Right ventricle myocardium superior (tissue), 1 donor: ENCODE measurements at regions not wholly inside any gene's neighbourhood (a gene's known extent, or its start where the extent isn't known, plus 50 kb on each side); places are given as distances from the start of the nearest gene placed in this dataset.

Experiments
- ATAC-seq: fragments of 200-7000 bp; cut with Tn5 transposase; one replicate; pipeline ENCODE4 v1.9.1; 2020; ENCODE audit warnings: mild to moderate bottlenecking; ENCODE audit not compliant: poor library complexity
- DNase-seq: peaks from one replicate; pipeline ENCODE4 v3.0.0-alpha.2; 2020
- intact Hi-C: fragments of 100-400 bp; cut with DNase I; formaldehyde crosslinking; loops from one replicate; pipeline ENCODE4 v1.11.2; 2022
- donor health status: DM: no; HTN: yes; CAD: no; lungs with severe emphysema.

- intact Hi-C loops: no loop called here
- ATAC-seq (no peak), DNase-seq (no peak)
These were observed 50.8 kb upstream of the KLHL13 start for GRCh38 chrX:118167361-118167760.

- DNase-seq: no peak
- ATAC-seq: no peak
- intact Hi-C loops: no loop called here
These were observed 54.7 kb upstream of the KLHL13 start for GRCh38 chrX:118171356-118171755.

GRCh38 chrX:118174516-118175098 is 58.0 kb upstream of the KLHL13 start:
- DNase-seq (no peak), ATAC-seq (no peak)
- intact Hi-C loops: no loop called here

- ATAC-seq (no peak), DNase-seq (no peak)
- intact Hi-C loops: no loop called here
These were observed 61.1 kb upstream of the KLHL13 start for GRCh38 chrX:118177708-118178107.

GRCh38 chrX:118178450-118178849 is 61.8 kb upstream of the KLHL13 start:
- no peak for ATAC-seq
- DNase-seq: no peak
- intact Hi-C loops: no loop called here

- ATAC-seq (no peak), DNase-seq (no peak)
- intact Hi-C loops: no loop called here
These were observed 62.6 kb upstream of the KLHL13 start for GRCh38 chrX:118179161-118179560.

GRCh38 chrX:118179718-118180117 is 63.1 kb upstream of the KLHL13 start:
- DNase-seq (no peak), ATAC-seq (no peak)
- intact Hi-C loops: no loop called here

GRCh38 chrX:118181030-118181429 is 64.4 kb upstream of the KLHL13 start:
- intact Hi-C loops: no loop called here
- DNase-seq (no peak), ATAC-seq (no peak)

GRCh38 chrX:118182025-118182424 is 65.4 kb upstream of the KLHL13 start:
- DNase-seq (no peak), ATAC-seq (no peak)
- intact Hi-C loops: no loop called here

- intact Hi-C loops: no loop called here
- DNase-seq (no peak), ATAC-seq (no peak)
These were observed 66.1 kb upstream of the KLHL13 start for GRCh38 chrX:118182681-118183080.

GRCh38 chrX:118183606-118184005 is 67.0 kb upstream of the KLHL13 start:
- DNase-seq: no peak
- ATAC-seq: no peak
- intact Hi-C loops: no loop called here

- intact Hi-C loops: no loop called here
- DNase-seq (no peak), ATAC-seq (no peak)
These were observed 70.5 kb upstream of the KLHL13 start for GRCh38 chrX:118187100-118187499.

- ATAC-seq (peak; percentile 89), DNase-seq (no peak)
- intact Hi-C loops: no loop called here
These were observed 72.4 kb upstream of the KLHL13 start for GRCh38 chrX:118189000-118189399.

- DNase-seq (peak; percentile 35), ATAC-seq (peak; percentile 88)
- intact Hi-C loops: no loop called here
These were observed 73.0 kb upstream of the KLHL13 start for GRCh38 chrX:118189628-118190027.

GRCh38 chrX:118197730-118198129 is 81.1 kb upstream of the KLHL13 start:
- intact Hi-C loops: no loop called here
- DNase-seq: no peak
- no peak for ATAC-seq

GRCh38 chrX:118198577-118198976 is 82.0 kb upstream of the KLHL13 start:
- DNase-seq (no peak), ATAC-seq (no peak)
- intact Hi-C loops: no loop called here

- DNase-seq (no peak), ATAC-seq (no peak)
- intact Hi-C loops: no loop called here
These were observed 83.4 kb upstream of the KLHL13 start for GRCh38 chrX:118199997-118200396.

GRCh38 chrX:118205421-118206395 is 89.1 kb upstream of the KLHL13 start:
- DNase-seq (no peak), ATAC-seq (no peak)
- intact Hi-C loops: no loop called here

GRCh38 chrX:118207831-118208453 is 91.3 kb upstream of the KLHL13 start:
- intact Hi-C loops: no loop called here
- no peak for DNase-seq
- no peak for ATAC-seq

GRCh38 chrX:118208481-118208880 is 91.9 kb upstream of the KLHL13 start:
- no peak for DNase-seq
- intact Hi-C loops: no loop called here
- no peak for ATAC-seq
